ENCODE measurements at regions not wholly inside any gene's neighbourhood (a gene's known extent, or its start where the extent isn't known, plus 50 kb on each side); places are given as distances from the start of the nearest gene placed in this dataset.

DNA sequence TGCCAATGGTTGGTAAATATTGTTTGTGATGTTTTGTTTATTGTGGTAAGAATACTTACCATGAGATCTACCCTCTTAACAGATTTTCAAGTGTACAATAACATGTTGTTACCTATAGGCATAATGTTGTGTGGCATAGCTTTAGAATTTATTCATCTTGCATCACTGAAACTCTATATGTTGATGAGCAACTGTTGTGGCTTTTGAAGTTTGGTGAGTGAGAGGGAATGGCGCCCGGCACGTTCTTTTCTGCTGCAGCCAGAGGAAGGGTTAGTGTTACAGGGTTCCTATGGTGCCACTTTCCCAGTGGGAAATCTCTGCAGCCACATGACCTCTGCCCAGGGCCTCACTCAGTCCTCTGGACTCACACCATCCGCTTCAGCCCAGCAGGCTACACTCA lies 342.5 kb upstream of the ADGRL2 start:
- TF ChIP-seq CTCF (IDR thresholded peaks at IDR 0.05; ENCODE audit: low read length) (no peak), EZH2 (optimal IDR thresholded peaks at IDR 0.05; ENCODE audit: low read depth, low read length) (no peak), EZH2phosphoT487 (IDR thresholded peaks at IDR 0.05; ENCODE audit: low read length) (no peak)

Data from MM.1S (cell line).